ENCODE measurements at regions not wholly inside any gene's neighbourhood (a gene's known extent, or its start where the extent isn't known, plus 50 kb on each side); places are given as distances from the start of the nearest gene placed in this dataset.

DNA sequence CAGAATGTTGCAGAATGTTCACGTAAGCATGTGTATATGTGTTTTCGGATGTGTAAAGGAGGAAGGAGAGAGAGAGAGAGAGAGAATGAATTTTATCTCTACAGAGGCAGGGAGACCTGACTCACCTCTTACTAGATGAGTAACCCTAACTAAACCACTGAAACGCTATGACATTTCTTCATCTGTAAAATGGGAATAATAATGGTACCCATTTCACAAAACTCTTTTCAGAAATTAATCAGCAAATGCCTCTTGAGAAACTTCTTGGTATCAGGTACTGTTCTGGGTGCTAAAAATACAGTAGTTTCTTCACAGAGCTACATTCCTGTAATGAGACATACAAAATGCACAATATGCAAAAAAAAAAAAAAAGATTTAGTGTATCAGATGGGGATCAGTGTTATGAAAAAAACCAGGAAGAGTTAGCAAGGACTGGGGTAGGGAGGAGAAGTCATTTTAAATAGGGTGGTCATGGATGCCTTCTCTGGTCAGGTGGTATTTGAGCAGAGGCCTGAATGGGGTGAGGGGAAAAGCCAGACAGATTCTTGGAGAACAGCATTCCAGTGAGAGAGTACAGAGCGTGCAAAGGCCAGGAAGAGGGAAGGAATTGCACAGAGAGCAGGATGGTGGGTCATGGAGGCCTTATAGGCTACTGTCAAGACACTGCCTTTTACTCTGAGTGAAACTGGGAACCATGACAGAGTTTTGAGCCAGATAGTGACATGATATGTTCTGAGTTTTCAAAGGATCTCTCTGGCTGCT, 84.9 kb upstream of the SPANXB1 start:
- DNase-seq (ENCODE audit: low read depth in 1 of 2, low spot score in 2 of 2) (no peak), FAIRE-seq (no peak)
- WGBS, 2 experiments (ENCODE audit: extremely low coverage in 1 of 2, insufficient coverage in 1 of 2, insufficient read length in 1 of 2, insufficient replicate concordance in 2 of 2, low coverage in 1 of 2, low lambda C conversion rate in 2 of 2, missing lambda C conversion rate in 1 of 2): 93% methylated on average over 4 of the region's 4 CpGs; no CpG with 5 or more reads in 1 of the 2 experiments
- no peak overlapping the region for H2AK5ac ChIP-seq (ENCODE audit: low read depth, low read length)
- no peaks in the 10 kb centered on the region for H3K9me3 ChIP-seq (ENCODE audit: insufficient read depth in 2 of 2, low read depth in 1 of 2, low read length in 1 of 2)
- no peaks in the 10 kb centered on the region for H3K27me3 ChIP-seq (replicated peaks in 1 of 4; ENCODE audit: control insufficient read depth in 3 of 4, extremely low read depth in 1 of 4, insufficient read depth in 3 of 4, low read length in 3 of 4)
- ChIA-PET CTCF (ENCODE audit: partially characterized antibody) (interaction anchor here (0.6 to 1.7 kb wide), 10 partner anchors 9 to 361 kb away, joined by 3 to 5 read pairs (median 3); no protein-coding TSS in a partner anchor), POLR2A (ENCODE audit: partially characterized antibody) (no interaction called here)
- H3K4me2 ChIP-seq (ENCODE audit: insufficient read depth in 1 of 2, low read depth in 2 of 2, low read length in 2 of 2): no peak overlapping the region
- H4K20me1 ChIP-seq (replicated peaks in 1 of 2; ENCODE audit: control insufficient read depth in 1 of 2, insufficient read depth in 2 of 2, low read length in 2 of 2): no peaks in the 10 kb centered on the region
- H3K4me1 ChIP-seq (replicated peaks in 1 of 4; ENCODE audit: control insufficient read depth in 3 of 4, insufficient read depth in 4 of 4, low read length in 3 of 4): peaks cover 0 to 4% (median 0%) of the 10 kb centered on the region in 4 experiments; a peak in 1 of 7 replicates
- H3K23ac ChIP-seq (ENCODE audit: insufficient read length): no peak overlapping the region
- no peak overlapping the region for H2BK12ac ChIP-seq (ENCODE audit: low read depth, low read length)
- H3K14ac ChIP-seq (ENCODE audit: insufficient read length): no peak overlapping the region
- no peak overlapping the region for H4K8ac ChIP-seq (ENCODE audit: extremely low read depth, insufficient read depth, low read length)
- no peaks in the 10 kb centered on the region for H3K79me1 ChIP-seq (ENCODE audit: low read depth, low read length)
- H2BK15ac ChIP-seq (ENCODE audit: low read length): no peak overlapping the region
- H3K18ac ChIP-seq (ENCODE audit: extremely low read depth, low read length): no peak overlapping the region
- H3K56ac ChIP-seq (replicated peaks; ENCODE audit: insufficient read length, low read depth, low read length): no peak overlapping the region
- H3K27ac ChIP-seq (ENCODE audit: low read depth, low read length): no peak overlapping the region
- no peaks in the 10 kb centered on the region for H3K23me2 ChIP-seq (ENCODE audit: low read depth, low read length)
- H3K36me3 ChIP-seq (ENCODE audit: control insufficient read depth in 2 of 4, insufficient read depth in 4 of 4, low read length in 3 of 4): no peaks in the 10 kb centered on the region
- H3K4ac ChIP-seq (replicated peaks; ENCODE audit: insufficient read length, low read depth, low read length): no peak overlapping the region
- no peak overlapping the region for H4K91ac ChIP-seq (replicated peaks; ENCODE audit: insufficient read length, low read length)
- no peak overlapping the region for H2BK20ac ChIP-seq (ENCODE audit: low read length)
- no peak overlapping the region for H2BK5ac ChIP-seq (ENCODE audit: low read depth, low read length)
- no peak overlapping the region for H2BK120ac ChIP-seq (replicated peaks; ENCODE audit: low read depth, low read length)
- H3K79me2 ChIP-seq (ENCODE audit: control insufficient read depth in 1 of 2, insufficient read depth in 2 of 2, low read length in 2 of 2): no peaks in the 10 kb centered on the region
- H2AFZ ChIP-seq (ENCODE audit: low read length): no peak overlapping the region
- no peak overlapping the region for H3K9ac ChIP-seq (replicated peaks in 1 of 4; ENCODE audit: extremely low read depth in 1 of 4, low read depth in 3 of 4, low read length in 3 of 4)
- H4K5ac ChIP-seq (ENCODE audit: insufficient read length, low read depth, low read length): no peak overlapping the region
- no peak overlapping the region for H3K4me3 ChIP-seq (ENCODE audit: extremely low read depth in 1 of 4, insufficient read depth in 2 of 4, low read depth in 3 of 4, low read length in 4 of 4)
- TF ChIP-seq SIN3A (conservative IDR thresholded peaks at IDR 0.05 in 1 of 2, IDR thresholded peaks at IDR 0.05 in 1 of 2; ENCODE audit: low read depth in 1 of 2, low read length in 2 of 2) (no peak), EZH2 (IDR thresholded peaks at IDR 0.05; ENCODE audit: low read depth, low read length, severe bottlenecking) (no peak), CHD1 (IDR thresholded peaks at IDR 0.05; ENCODE audit: low read depth, low read length) (no peak), POLR2A (IDR thresholded peaks at IDR 0.05; ENCODE audit: control extremely low read depth in 1 of 2, low read depth in 2 of 2, low read length in 2 of 2) (no peak), PHF8 (conservative IDR thresholded peaks at IDR 0.05; ENCODE audit: low read depth, low read length) (no peak), RAD21 (IDR thresholded peaks at IDR 0.05 in 1 of 2, conservative IDR thresholded peaks at IDR 0.05 in 1 of 2; ENCODE audit: low read depth in 2 of 2, low read length in 2 of 2) (no peak), CEBPB (IDR thresholded peaks at IDR 0.05; ENCODE audit: low read depth, low read length) (no peak), TAF1 (IDR thresholded peaks at IDR 0.05; ENCODE audit: low read depth, low read length) (no peak), TEAD4 (IDR thresholded peaks at IDR 0.05; ENCODE audit: low read depth, low read length) (no peak), SP1 (IDR thresholded peaks at IDR 0.05; ENCODE audit: low read depth, low read length) (no peak), RBBP5 (IDR thresholded peaks at IDR 0.05; ENCODE audit: borderline replicate concordance, low read depth, low read length) (no peak)
- TF ChIP-seq, protein P1, sequence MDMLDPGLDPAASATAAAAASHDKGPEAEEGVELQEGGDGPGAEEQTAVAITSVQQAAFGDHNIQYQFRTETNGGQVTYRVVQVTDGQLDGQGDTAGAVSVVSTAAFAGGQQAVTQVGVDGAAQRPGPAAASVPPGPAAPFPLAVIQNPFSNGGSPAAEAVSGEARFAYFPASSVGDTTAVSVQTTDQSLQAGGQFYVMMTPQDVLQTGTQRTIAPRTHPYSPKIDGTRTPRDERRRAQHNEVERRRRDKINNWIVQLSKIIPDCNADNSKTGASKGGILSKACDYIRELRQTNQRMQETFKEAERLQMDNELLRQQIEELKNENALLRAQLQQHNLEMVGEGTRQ (IDR thresholded peaks at IDR 0.05; ENCODE audit: low read length): no peak

Measured in H1 (cell line).